CD4-positive, alpha-beta T cell treated with Interleukin-17A for 4 hours (primary cell): ENCODE measurements at regions not wholly inside any gene's neighbourhood (a gene's known extent, or its start where the extent isn't known, plus 50 kb on each side); places are given as distances from the start of the nearest gene placed in this dataset.
"Not testable (repeated sequence)": the region's sequence is repeated elsewhere in the genome, so short reads cannot be mapped to it uniquely, and the experiment has no call there.

Experiments
- DNase-seq: peaks from one replicate; pipeline ENCODE4 v3.0.0-alpha.2; 2020; ENCODE audit warnings: mixed read lengths

DNA sequence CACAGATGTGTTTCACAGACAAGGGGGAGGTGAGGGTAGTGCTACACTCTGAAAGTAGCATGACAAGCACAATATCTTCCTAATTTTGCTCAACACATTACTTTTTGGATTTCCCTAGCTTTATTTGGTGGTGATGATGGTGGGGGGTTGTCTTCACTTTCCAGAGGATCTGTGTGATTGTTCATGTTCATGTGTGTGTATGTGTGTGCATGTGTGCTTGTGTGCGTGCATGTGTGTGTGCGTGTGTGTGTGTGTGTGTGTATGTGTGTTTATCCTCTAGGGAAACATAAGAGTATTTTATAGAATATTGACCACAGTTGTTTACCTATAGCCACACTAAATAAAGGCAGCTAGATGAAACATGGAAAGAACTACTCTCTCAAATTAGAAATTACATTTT, 183.8 kb upstream of the EYA4 start:
- DNase-seq: no peak

GRCh38 chr6:133062077-133062476, 179.1 kb upstream of the EYA4 start:
- no peak for DNase-seq

GRCh38 chr6:133062696-133063306, 178.4 kb upstream of the EYA4 start:
- DNase-seq: no peak

- DNase-seq: no peak
These were observed 173.2 kb upstream of the EYA4 start for GRCh38 chr6:133067960-133068359.

- DNase-seq: no peak
These were observed 170.6 kb upstream of the EYA4 start for GRCh38 chr6:133070410-133071043.

- no peak for DNase-seq
These were observed 161.3 kb upstream of the EYA4 start for GRCh38 chr6:133079901-133080300.

- no peak for DNase-seq
These were observed 157.7 kb upstream of the EYA4 start for GRCh38 chr6:133083248-133083967.

DNA sequence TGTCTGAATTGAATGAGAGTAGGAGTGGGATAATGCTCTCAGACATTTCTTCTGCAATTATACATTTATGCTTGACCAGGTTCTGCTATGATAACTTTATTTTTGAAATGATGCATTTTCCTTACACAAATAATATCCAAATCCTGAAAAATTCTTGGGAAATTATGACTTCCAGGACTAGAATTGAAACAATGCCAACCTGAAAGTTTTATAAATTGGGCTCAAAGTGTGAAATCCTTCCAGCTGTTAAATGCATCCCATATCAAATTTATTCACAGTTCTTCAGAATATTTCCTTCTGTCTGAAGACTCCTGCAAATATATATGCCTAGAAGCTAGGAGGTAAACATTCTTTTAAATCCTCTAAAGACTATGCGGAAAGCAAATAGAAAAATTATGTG, 155.7 kb upstream of the EYA4 start:
- DNase-seq: no peak

- DNase-seq: no peak
These were observed 155.3 kb upstream of the EYA4 start for GRCh38 chr6:133085896-133086295.

GRCh38 chr6:133088931-133089695, 152.0 kb upstream of the EYA4 start:
- no peak for DNase-seq

GRCh38 chr6:133092199-133092598, 149.0 kb upstream of the EYA4 start:
- no peak for DNase-seq

- DNase-seq: no peak
These were observed 148.4 kb upstream of the EYA4 start for GRCh38 chr6:133092771-133093170.

DNA sequence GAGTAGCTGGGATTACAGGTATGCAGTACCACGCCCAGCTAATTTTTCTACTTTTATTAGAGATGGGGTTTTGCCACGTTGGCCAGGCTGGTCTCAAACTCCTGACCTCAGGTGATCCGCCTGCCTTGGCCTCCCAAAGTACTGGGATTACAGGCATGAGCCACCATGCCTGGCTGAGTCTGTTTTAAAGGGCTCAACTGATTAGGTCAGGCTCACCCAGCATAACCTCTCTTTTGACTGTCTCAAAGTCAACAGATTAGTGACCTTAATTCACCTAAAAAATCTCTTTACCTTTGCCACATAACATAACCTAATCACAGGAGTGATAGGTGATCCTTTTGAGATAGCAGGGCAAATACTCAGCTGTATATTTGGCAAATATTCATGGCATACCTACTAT, 147.9 kb upstream of the EYA4 start:
- not testable (repeated sequence) for DNase-seq

DNA sequence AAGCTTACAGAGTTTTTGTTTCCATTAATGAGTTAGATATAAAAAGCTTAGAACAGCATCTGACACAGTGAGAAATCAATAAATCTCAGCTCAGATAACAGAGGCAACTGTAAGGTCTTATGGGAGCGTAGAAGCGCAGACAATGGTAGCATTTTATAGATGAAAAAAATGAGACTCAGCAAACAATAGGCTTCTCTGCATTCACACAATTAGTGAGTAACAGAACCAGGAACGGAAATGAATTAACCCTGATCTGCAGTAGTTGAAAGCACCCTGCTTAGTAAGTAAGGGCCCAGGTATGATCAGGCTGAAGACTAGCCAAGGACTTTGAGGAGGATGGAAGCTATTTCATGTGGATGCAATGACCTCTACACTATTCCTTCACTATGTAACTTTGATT, 147.2 kb upstream of the EYA4 start:
- DNase-seq: no peak

DNA sequence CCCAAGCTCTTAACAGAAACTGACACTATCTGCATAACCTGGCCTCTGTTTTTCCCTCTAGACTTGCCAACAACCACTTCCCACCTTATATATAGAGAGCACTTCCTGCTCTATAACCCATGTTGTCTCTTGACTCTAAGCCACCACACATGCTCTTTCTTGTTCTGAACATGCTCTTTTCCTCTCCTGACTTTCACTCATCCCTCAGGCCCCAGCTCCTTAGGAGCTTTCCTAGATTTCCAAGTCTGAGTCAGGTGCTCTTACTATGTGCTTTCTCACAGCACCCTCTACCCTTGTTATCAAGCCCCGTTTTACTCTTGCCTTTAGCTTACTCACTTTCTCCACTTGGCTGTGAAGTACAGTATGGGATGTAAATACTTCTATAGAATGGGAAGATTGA, 143.9 kb upstream of the EYA4 start:
- no peak for DNase-seq

DNA sequence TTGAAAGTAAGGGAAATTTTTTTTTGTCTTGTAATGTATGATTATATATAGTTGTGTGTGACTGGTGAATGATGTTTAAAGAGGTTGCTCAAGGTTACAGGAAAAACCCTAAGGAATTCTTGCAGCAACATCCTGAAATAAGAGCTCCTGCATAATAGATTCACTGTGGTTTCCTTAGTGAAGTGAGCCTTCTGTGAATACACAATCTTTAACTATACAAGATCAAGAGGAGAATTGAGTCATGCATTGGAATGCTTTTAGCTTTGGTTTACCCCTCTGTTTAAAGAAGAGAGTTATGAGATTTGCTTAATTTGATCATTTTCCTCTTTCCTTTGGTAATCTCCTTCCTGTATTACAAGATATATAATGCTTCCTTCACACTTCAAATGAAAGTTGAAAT, 141.6 kb upstream of the EYA4 start:
- DNase-seq: no peak

DNA sequence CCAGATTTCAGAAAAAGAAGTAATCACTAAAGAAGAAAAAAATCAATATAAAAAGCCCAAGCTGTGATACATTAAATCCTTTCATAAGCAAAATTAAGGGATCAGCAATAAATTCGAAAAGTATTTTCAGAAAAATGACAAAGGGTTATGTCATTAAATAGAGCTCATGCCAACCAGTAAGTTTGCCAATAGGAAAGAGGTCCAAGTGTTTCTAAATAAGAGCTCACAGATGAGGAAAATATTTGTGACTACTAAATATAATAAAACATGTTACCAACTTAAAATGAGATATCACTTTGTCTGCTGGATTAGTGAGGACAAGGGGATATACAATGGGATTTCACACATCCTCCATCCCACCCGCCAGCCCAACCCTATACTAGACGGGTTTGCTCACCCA, 140.3 kb upstream of the EYA4 start:
- no peak for DNase-seq

- no peak for DNase-seq
These were observed 139.4 kb upstream of the EYA4 start for GRCh38 chr6:133101790-133102189.

GRCh38 chr6:133106934-133107333, 134.2 kb upstream of the EYA4 start:
- DNase-seq: no peak

- DNase-seq: no peak
These were observed 132.7 kb upstream of the EYA4 start for GRCh38 chr6:133108419-133108818.

DNA sequence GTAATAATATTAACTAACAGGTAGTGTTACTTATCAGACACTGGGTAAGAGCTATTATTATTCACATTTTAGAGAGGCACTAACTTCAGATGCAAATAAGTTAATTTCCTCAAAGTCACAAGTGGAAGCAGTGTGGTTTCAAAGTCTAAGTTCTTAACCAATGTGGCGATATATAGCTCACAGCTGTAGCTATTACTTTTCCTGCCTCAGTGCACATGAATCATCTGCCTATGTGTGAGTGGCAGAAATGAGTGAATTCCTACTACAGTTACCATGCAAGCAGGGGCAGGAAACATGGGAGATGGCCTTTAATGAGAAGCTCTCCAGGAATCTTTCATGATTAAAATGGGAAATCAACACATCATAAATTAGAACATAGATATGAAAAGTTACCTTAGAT, 126.2 kb upstream of the EYA4 start:
- no peak for DNase-seq

- no peak for DNase-seq
These were observed 125.2 kb upstream of the EYA4 start for GRCh38 chr6:133115946-133116345.

DNA sequence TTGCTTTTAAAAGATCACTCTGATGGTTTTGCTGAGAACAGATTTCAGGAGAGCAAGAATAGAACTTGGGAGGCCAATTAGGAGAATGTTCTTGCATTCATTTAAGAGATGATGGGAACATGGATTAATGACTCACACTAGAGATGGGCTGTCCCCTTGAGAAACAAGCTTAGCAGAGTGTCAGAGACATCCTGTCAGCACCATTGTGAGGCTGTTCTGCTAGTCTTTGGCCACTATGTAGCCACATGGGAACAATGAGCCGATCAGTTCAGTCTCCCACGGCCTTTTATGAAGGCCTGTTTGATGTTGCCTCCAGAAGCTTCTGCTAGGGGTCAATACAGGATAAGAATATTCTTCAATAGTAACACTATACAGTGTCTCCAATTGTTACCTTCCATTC, 113.0 kb upstream of the EYA4 start:
- DNase-seq: no peak

DNA sequence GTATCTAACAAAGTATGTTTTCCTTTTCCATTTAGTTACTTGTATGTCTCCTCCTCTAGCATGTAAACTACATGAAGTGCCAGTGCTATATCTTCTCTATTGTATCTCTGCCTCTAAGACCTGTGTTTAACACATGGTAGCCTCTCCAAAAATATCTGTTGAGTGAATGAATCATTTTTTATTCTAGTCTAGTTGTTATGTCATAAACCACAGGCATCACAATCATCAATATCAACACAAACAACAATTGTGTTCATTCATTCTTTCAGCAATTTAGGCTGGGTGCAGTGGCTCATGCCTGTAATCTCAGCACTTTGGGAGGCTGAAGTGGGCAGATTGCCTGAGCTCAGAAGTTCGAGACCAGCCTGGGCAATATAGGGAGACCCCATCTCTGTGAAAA, 111.6 kb upstream of the EYA4 start:
- DNase-seq: no peak
